HG03469 (cell line): ENCODE measurements at regions not wholly inside any gene's neighbourhood (a gene's known extent, or its start where the extent isn't known, plus 50 kb on each side); places are given as distances from the start of the nearest gene placed in this dataset.
"Not testable (repeated sequence)": the region's sequence is repeated elsewhere in the genome, so short reads cannot be mapped to it uniquely, and the experiment has no call there.

Experiments used
- ATAC-seq: cut with Tn5 transposase; IDR thresholded peaks from one replicate; pipeline ENCODE4 v1.9.1; 2021; ENCODE audit warnings: mild to moderate bottlenecking, moderate library complexity, moderate number of reproducible peaks; ENCODE audit not compliant: unreplicated experiment

DNA sequence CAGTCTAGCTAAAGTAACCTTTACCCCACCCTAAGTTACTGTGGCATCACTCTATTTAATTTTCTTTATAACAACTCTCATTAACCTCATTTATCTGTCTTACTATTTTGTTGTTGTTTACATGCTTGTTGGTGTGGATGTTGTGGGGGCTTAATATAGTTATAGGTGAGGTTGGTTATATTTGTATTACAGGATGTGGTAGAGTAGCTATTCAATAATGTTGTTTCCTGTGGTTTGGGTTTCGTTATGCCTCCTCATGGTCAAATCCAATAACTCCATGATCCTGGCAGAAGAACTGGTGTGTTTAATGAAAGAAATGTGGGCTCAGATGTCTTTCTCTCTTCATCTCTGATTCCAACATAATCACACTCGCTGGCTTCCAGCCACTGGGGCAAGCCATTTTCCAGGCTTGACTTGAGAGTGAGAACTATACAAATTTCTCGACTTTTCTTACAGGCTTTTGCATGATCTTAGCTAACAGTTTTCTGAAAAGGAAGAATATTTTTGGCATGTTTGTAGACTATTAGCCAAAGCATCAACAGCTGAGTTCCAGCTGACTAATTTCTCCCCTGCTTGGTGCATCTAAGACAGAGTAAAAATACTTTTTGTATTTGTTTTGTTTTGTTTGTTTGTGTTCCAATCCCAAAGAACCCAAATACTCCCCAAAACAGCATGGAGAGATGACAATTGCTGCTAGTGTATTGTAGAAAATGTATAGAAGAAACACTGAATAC lies 303.7 kb upstream of the PAPPA start:
- ATAC-seq: no peak

DNA sequence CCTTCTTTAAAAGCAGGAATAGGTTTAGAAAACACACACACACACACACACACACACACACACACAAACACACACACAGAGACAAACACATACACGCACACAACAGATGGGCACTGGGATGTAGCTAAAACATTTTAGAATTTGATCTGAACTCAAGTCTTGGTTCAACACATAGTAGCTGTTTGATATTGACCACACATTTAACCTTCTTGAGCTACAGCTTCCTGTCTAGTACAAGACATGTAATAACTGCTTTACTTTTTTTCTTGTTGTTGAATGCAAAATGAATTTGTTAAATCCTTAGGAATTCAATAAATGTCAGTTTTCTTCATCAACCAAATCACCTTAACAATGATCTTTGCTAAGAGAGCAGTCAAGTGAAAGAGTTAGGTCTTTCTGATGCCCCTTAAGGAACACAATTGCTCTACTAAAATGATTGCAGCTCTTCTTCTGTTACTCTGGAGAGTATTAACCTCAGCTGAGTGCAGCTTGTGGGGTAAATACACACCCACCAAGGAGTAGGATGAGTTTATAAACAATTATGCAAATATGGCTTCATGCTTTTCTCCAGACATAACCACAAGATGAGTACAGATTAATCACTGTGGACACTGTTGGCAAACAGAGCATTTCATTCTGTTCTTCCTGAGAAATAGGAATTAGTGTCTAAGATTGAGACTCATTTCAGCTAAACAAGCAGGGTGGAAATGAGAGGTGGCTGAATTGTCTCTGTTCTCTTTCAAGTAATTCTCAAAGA lies 302.9 kb upstream of the PAPPA start:
- no peak for ATAC-seq

- ATAC-seq: no peak
Measured at GRCh38 chr9:115855458-115856133, 298.0 kb upstream of the PAPPA start.

- ATAC-seq: not testable (repeated sequence)
Measured at GRCh38 chr9:115858421-115858820, 295.2 kb upstream of the PAPPA start.

GRCh38 chr9:115862021-115862420 lies 291.6 kb upstream of the PAPPA start:
- ATAC-seq: no peak

DNA sequence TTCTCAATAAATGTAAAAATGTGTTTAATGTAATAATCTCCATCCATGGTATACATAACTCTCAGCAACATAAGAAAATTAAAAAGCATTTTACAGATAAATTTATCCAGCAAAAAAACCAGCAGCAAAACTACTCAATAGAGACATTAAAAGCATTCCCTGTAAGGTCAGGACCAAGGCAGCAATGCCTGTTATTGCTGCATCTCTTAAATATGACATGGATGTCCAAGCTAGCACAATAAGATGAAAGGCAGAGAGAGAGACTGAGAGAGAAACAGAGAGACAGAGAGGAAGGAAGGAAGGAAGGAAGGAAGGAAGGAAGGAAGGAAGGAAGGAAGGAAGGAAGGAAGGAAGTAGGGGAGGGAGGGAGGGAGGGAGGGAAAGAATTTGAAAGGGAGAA lies 289.0 kb upstream of the PAPPA start:
- ATAC-seq: no peak

DNA sequence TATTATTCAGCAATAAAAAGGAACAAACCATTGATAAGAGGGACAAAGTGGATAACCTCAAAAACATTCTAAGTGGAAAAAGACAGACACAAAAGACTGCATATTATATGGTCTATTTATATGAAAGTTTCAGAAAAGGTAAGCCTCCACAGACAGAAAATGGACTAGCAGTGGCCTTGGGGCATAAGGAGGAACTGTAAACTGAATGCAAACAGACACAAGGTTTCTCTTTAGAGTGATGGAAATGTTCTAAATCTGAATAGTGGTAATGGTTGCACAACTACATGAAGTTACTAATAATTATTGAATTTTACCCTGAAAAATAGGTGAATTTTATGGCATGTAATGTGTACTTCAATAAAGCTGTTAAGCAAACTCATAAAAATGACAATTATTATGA lies 286.3 kb upstream of the PAPPA start:
- ATAC-seq: no peak

DNA sequence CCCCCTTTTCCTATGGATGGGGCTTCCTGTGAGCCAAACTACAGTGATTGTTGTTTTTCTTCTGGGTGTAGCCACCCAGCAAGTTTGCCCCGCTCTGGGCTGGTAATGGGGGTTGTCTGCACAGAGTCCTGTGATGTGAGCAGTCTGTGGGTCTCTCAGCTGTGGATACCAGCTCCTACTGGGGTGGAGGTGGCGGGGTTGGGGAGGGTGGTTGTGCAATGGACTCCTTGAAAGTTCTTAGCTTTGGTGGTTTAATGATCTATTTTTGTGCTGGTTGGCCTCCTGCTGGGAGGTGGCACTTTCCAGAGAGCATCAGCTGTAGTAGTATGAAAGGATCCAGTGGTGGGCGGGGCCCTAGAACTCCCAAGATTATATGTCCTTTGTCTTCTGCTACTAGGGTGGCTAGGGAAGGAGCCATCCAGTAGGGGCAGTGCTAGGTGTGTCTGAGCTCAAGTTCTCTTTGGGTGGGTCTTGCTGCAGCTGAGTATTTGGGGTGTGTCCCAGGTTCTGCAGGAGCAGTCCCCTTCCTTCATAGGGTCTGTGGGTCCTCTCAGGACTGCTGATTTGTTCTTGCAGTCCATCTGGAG lies 275.6 kb upstream of the PAPPA start:
- ATAC-seq: no peak

DNA sequence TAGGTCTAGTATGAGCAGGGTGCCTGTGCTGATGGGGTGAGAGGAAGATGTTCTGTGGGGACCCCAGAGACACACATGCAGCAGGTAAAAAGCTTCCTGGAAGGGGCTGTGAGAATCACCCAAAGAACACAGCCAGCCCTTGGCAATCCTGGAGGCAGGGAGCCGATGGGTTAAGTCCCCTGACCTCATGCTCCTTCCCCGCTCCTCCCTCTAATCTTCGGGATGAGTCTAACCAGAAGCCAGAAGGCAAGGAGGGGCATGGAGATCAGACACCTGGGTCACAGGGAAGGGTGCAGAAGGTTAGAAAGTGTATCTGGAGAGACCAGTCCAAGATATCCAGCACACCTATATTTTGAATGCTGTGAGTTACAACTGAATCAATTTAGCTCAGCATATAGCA lies 274.1 kb upstream of the PAPPA start:
- no peak for ATAC-seq

GRCh38 chr9:115880221-115880885 lies 273.2 kb upstream of the PAPPA start:
- ATAC-seq: no peak

DNA sequence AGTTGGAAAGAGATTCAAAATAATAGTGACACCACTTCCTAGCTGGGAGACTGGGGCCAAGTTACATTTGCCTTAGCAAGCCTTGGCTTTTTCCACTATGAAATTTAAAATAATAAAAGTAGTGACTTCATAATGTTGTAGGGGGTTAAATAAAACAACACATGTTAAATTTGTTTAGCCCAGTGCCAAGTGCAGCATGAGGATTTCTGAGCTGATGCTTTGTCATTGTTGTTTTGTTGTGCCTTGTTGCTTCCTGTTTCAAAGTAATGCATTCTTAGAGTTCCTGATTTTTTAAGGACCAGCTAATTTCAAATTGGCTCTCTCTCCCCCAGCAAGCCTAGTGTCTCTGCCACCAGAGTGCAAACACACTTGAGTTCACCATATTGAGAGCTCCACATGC lies 270.7 kb upstream of the PAPPA start:
- ATAC-seq: no peak

- ATAC-seq: no peak
Measured at GRCh38 chr9:115883467-115884329, 269.9 kb upstream of the PAPPA start.

DNA sequence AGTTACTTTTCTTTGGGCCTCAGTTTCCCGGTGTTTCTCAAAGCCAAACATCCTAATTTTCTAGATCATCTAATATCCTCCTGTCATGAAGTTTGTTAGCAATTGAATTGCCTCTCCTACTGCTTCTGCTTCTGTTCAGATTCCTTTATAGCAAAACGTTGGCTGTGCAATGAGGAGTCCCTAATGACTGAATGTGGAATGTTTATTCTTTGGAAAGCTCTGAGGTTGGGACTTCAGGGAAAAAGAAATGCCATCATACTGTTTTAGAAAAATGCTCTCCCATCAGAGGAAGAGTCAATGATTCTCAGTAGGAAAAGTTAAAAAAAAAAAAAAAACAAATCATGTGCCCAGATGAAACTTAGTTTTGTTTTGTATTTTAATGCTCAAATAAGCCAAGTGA lies 268.7 kb upstream of the PAPPA start:
- no peak for ATAC-seq

- ATAC-seq: no peak
Measured at GRCh38 chr9:115888131-115888530, 265.5 kb upstream of the PAPPA start.

GRCh38 chr9:115891929-115892328 lies 261.7 kb upstream of the PAPPA start:
- no peak for ATAC-seq

DNA sequence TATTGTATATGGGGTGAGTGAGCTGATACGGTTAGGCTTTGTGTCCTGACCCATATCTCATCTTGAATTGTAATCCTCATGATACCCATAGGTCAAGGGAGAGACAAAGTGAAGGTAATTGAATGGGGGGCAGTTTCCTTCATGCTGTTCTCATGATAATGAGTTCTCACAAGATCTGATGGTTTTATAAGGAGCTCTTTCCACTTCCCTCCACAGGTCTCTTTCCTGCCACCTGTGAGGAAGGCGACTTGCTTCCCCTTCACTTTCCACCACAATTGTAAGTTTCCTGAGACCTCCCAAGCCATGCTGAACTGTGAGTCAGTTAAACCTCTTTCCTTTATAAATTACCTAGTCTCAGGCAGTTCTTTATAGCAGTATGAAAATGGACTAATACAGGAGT lies 255.1 kb upstream of the PAPPA start:
- not testable (repeated sequence) for ATAC-seq

- no peak for ATAC-seq
Measured at GRCh38 chr9:115900698-115901097, 252.9 kb upstream of the PAPPA start.

GRCh38 chr9:115910959-115911358 lies 242.6 kb upstream of the PAPPA start:
- ATAC-seq: no peak

DNA sequence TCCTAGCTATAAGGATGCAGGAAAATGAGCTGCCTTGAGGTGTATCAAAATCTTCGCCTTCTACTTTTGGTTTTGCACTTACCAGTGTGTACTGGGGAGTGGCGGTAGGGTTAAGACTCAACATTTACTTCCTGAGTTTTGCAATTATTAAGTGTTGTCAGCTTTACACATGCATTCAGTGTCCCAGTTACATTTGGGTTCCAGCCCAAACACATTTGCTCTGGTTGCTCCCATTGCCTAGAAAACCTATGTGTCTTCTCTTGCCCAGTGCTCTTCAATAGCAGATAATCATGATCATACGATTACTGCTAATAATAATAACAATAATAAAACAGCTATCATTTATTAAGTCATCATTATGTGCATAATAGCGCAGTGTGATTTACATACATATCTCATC lies 241.5 kb upstream of the PAPPA start:
- ATAC-seq: no peak

GRCh38 chr9:115913696-115914095 lies 239.9 kb upstream of the PAPPA start:
- ATAC-seq: no peak
